ENCODE measurements at regions not wholly inside any gene's neighbourhood (a gene's known extent, or its start where the extent isn't known, plus 50 kb on each side); places are given as distances from the start of the nearest gene placed in this dataset.
"Not testable (repeated sequence)": the region's sequence is repeated elsewhere in the genome, so short reads cannot be mapped to it uniquely, and the experiment has no call there.

- DNase-seq = no peak
Observed at GRCh38 chr3:107130089-107130700, 247.0 kb upstream of the CCDC54 start.

DNA sequence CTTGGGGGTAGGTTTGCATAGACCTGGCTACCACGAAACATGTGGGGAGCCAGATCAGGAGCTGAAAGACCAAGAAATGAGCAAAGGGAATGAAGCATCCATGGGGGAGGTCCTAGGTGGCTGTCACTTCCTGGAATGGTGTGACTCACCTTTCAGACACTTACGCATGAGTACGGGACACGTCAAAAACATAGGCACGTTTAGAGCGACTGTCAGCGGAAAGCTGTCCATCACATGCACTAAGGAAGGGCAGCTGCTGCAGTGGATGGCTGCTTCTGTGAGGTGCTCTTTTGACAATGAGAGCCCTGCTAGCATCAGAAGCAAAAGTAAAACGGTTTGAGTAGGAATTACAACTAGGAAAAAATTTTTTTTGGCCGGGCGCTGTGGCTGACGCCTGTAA, 244.6 kb upstream of the CCDC54 start:
- no peak for DNase-seq

DNA sequence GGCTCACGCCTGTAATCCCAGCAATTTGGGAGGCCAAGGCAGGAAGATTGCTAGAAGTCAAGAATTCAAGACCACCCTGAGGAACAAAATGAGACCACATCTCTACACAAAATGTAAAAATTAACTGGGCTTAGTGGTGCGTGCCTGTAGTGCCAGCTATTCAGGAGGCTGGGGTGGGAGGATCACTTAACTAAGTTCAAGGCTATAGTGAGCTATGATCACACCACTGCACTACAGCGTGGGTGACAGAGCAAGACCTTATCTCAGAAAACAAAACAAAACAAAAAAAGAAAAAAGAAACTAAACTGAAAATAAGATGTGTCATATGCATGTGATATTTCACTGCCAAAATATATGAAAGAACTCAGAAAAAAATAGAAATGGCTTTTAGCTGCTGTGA, 243.3 kb upstream of the CCDC54 start:
- no peak for DNase-seq

DNA sequence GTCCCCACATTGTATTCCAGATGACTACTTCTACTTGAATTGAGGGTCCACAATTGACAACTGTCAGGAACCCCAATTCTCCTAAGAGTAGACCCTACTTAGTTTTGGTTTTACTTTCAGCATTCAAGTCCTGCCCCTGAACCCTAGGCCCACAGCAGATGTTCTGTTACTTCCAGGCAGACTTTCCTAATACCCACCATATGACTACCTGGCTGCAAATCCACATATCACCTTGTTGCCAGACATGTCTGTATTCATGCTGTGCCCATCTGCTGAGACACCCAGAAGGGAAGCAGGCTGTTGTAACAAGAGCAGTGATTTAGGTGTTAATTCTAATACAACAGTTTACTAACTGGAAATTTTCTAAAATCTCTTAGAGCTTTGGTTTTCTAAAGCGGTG, 235.1 kb upstream of the CCDC54 start:
- DNase-seq = no peak

- no peak for DNase-seq
Observed at GRCh38 chr3:107142786-107143575, 234.3 kb upstream of the CCDC54 start.

GRCh38 chr3:107150675-107151074, 226.6 kb upstream of the CCDC54 start:
- no peak for DNase-seq

DNA sequence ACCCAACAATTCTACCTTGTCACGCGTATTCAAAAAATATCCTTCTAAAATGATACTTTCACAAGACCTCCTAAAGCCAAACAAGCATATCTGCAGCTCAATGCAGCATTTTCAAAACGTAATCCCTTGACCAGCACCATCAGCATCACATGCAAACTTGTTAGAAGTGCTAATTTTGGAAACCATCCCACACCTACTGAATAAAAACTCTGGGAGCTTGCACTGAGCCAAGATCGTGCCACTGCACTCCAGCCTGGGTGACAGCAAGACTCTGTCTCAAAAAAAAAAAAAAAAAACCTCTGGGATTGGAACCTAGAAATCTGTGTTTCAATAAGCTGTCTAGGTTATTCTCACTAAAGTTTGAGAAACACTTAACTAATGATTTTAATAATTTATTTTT, 223.3 kb upstream of the CCDC54 start:
- no peak for DNase-seq

DNA sequence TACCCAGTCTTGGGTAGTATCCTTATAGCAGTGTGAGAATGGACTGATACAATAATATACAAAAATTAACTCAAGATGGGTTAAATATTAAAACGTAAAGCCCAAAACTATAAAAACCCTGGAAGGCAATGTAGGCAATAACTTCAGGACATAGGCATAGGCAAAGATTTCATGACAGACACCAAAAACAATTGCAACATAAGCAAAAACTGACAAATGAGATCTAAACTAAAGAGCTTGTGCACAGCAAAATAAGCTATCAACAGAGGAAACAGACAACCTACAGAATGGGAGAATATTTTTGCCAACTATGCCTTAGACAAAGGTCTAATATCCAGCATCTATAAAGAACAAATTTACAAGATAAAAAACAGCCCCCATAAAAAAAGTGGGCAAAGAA, 204.8 kb upstream of the CCDC54 start:
- DNase-seq = no peak

DNA sequence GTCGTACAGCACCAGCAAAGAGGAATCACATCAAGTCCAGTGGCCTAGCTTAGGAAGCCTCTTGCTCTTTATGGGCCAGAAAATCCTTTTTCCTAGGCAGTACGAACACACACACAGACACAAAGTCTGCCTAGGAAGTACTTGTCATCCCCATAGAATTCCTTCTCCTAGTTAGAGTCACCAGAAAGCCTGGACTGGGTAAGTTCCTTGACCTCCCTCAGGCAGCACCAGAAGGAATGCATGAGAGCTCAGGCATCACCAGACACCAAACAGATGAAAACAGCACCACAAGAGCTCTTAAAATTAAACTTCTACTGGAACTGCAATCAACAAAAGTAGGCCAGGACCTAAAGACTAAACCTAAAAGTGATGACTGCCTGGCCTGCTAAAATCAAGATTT, 192.9 kb upstream of the CCDC54 start:
- DNase-seq = no peak

- DNase-seq = no peak
Observed at GRCh38 chr3:107188262-107188661, 189.0 kb upstream of the CCDC54 start.

DNA sequence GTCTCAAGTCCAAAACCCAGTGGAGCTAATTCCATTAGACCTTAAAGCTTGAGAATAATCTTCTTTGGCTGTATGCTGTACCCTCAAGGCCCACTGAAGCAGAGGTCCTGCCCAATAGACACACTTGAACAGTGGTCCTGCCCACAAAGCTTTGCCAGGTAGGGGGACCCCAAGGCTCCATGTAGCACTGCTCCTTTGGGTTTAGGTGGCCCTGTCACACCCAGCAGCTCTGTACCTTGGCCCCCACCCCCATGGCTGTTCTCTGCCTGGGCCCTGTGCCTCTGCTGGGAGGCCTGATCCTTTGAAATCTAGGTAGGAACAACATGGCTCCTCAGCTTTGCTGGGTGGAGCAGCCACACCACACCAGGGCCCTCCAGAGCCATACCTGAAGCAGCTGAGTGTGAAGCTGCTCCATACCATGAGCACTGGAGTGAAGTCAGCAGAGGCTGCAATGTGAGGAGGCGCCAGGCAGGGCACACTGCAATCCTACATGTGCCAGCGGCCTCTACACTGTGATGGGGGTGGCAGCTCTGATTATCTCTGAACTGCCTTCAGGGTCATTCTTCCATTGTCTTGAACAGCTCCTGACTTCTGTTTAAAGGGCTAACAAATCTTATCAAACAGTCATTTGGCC, 188.0 kb upstream of the CCDC54 start:
- no peak for DNase-seq

GRCh38 chr3:107193116-107193515, 184.1 kb upstream of the CCDC54 start:
- DNase-seq = no peak

GRCh38 chr3:107198581-107199181, 178.6 kb upstream of the CCDC54 start:
- DNase-seq = no peak

GRCh38 chr3:107201146-107201545, 176.1 kb upstream of the CCDC54 start:
- DNase-seq = no peak

DNA sequence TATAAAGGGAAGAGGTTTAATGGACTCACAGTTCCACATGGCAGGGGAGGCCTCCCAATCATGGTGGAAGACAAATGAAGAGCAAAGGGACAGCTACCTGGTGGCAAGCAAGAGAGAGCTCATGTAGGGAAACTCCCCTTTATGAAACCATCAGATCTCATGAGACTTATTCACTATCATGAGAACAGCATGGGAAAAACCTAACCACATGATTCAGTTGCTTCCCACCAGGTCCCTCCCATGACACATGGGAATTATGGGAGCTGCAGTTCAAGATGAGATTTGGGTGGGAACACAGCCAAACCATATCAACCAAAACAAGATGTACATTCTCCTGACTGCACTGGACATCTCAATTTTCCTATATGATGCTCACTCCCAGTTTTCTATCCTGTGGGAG, 174.4 kb upstream of the CCDC54 start:
- not testable (repeated sequence) for DNase-seq

DNA sequence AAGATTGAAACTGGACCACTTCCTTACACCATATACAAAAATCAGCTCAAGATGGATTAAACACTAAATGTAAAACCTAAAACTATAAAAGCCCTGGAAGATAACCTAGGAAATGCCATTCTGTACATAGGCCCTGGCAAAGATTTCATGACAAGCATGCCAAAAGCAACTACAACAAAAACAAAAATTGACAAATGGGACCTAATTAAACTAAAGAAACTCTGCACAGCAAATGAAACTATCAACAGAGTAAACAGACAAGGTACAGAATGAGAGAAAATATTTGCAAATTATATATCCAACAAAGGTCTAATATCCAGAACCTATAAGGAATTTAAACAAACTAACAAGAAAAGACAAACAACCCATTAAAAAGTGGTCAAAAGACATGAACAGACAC, 173.1 kb upstream of the CCDC54 start:
- DNase-seq = no peak

DNA sequence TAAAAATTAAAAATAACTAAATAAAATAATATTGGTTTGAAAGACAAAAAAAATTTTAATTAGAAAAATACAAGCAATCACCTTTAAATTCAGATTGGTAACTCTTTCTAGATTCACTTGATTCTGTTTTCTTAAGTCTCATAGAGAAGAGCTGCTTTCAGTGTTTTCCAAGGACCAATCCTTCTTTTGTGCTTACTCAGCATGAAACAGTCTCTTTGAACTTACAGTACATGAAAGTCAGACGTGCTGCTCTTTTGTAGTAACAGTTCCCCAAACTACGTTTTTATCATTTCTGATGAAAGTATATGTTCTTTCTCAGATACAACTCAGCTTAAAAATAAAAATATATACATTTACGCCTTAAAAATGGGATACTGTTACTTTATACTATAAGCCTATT, 171.9 kb upstream of the CCDC54 start:
- no peak for DNase-seq

GRCh38 chr3:107206141-107206540, 171.1 kb upstream of the CCDC54 start:
- peak in 1 of 2 experiments; percentile 49 for DNase-seq

DNA sequence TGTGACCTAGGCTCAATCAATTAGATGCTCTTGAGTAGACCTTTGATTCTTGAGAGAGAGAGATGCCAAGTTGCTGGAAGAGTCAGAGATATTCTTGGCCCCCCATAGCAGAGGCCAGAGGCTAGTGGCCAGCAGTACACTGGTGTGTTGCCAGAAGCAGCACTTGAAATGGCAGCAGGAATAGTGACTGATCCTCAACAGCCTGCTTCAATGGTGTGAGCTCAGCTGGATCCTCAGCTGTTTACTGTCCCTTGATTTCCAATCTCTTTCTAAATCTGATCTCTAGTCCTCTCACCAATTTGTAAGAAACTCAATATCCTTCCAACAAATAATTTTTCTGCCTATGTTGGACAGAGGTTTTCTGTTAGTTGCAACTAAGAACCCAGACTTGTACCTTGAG, 170.3 kb upstream of the CCDC54 start:
- DNase-seq = no peak

GRCh38 chr3:107208100-107208499, 169.1 kb upstream of the CCDC54 start:
- DNase-seq = peak; percentile 8 to 41

DNA sequence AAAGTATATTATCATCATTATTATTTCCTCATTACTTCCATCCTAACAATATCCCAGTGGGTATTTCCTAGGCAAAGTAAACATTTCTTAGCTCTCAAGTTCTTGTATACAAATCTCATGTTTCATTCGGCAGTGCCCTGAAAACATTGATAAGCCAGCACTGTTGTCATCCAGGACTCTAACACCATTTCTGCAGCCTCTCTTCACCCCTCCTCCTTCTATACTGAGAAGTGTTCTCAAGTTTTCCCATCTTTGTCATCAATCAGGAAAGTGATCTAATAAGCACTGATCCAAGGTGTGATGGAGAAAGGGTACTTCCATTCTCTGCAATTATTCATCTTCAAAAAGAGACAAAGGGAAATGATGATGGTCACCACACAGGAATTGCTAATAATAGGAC, 168.4 kb upstream of the CCDC54 start:
- DNase-seq = no peak

DNA sequence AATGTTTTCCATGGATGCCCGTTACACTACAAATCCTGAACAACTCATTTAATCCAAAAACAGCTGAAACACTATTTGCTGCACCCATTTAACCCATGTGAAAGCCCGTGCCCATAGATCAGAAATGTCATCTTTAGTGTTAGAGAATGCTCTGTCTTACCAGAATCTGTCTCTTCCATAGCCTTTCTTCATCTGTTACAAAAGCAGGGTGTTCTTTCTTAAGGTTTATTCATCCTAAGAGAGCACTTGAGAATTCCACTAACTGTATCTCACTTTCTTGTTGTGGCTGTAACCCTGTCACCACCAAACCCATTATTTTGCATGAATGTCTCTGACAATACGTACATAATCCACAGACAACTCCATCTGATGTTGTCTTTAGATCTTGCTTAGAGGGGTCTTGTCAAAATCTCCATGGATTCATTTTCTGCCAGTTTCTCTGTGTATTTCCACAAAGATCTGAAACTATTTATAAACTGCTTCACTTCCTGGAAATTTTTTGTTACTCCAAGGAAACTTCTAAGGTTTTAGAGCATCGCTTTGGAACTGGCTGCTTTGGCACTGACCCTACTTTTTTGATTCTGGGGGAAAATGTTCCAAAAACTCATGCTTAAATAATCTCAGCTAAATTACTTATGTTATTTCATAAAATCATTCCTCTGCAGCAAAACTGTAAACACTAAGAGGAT, 167.8 kb upstream of the CCDC54 start:
- no peak for DNase-seq

DNA sequence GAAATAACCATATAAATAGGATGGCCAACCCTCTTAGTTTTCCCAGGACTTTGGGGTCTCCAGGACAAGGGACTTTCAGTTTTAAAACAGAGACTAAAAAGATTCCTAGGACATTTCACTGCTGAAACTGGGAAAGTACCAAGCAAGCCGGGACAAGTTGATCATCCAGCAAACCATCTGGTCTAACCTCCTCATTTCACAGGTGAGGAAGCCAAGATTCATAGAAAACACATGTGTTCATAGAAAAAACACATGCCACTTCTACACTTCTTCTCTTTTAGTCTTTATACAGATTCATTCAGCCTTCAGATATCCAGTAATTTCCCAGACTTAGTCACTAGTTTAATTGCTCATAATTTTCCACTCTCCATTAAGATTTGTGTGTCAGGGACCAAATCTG, 165.6 kb upstream of the CCDC54 start:
- DNase-seq = no peak
